A673 (cell line): ENCODE measurements at regions not wholly inside any gene's neighbourhood (a gene's known extent, or its start where the extent isn't known, plus 50 kb on each side); places are given as distances from the start of the nearest gene placed in this dataset.

Experiments used
- BruUV-seq: library from RNA; stranded (reverse); fragments of 400-500 nt; replicated peaks from 2 replicates; lab custom pipeline; 2021; lab: Mats Ljungman, UMichigan
- CTCF ChIA-PET: fragments of 300-600 bp; sonication (Branson Sonifier 250); formaldehyde crosslinking; loops from one replicate; lab custom pipeline; 2022; ENCODE audit warnings: antibody characterized with exemption; lab: Charles Lee
- POLR2A ChIA-PET: fragments of 300-600 bp; sonication (Branson Sonifier 250); formaldehyde crosslinking; loops from one replicate; lab custom pipeline; 2022; ENCODE audit warnings: antibody characterized with exemption; ENCODE audit not compliant: low non-redundant PET; lab: Charles Lee
- DNase-seq: peaks from one replicate; pipeline ENCODE4 v3.0.0-alpha.2; 2015; ENCODE audit warnings: low spot score
- H3K27ac ChIP-seq: fragments of 200-600 bp; sonication (generic); 2 replicates; pipeline ENCODE4 v1.5.1; 2016; ENCODE audit warnings: mixed run types, low read depth, mild to moderate bottlenecking, mixed read lengths, antibody characterized with exemption, low read length; ENCODE audit not compliant: poor library complexity, severe bottlenecking
- H3K27me3 ChIP-seq: fragments of 200-600 bp; sonication (generic); replicated peaks from 2 replicates; pipeline ENCODE4 v1.6.1; 2017; ENCODE audit warnings: mixed run types, low read depth, mild to moderate bottlenecking, mixed read lengths, antibody characterized with exemption, low read length; ENCODE audit not compliant: insufficient read depth, poor library complexity
- H3K36me3 ChIP-seq: fragments of 200-600 bp; sonication (generic); 2 replicates; pipeline ENCODE4 v1.6.1; 2016; ENCODE audit warnings: mixed run types, mild to moderate bottlenecking, mixed read lengths, antibody characterized with exemption, low read length; ENCODE audit not compliant: insufficient read depth, poor library complexity, severe bottlenecking
- H3K4me1 ChIP-seq: fragments of 200-600 bp; sonication (generic); 2 replicates; pipeline ENCODE4 v1.6.1; 2017; ENCODE audit warnings: mixed run types, mild to moderate bottlenecking, mixed read lengths, antibody characterized with exemption, low read length; ENCODE audit not compliant: insufficient read depth, poor library complexity, severe bottlenecking
- H3K4me3 ChIP-seq: fragments of 200-600 bp; sonication (generic); 2 replicates; pipeline ENCODE4 v1.5.1; 2016; ENCODE audit warnings: low read depth, mixed run types, mild to moderate bottlenecking, mixed read lengths, low read length; ENCODE audit not compliant: poor library complexity, severe bottlenecking
- H3K9me3 ChIP-seq: fragments of 200-600 bp; sonication (generic); 2 replicates; pipeline ENCODE4 v1.6.1; 2016; ENCODE audit warnings: mixed run types, low read depth, mild to moderate bottlenecking, mixed read lengths, antibody characterized with exemption, low read length; ENCODE audit not compliant: poor library complexity, severe bottlenecking
- CTCF ChIP-seq: fragments of 300-800, 200-600 bp; sonication (generic); conservative IDR thresholded peaks from 2 replicates; pipeline ENCODE4 v1.5.1; 2017; ENCODE audit warnings: low read depth, mild to moderate bottlenecking, antibody characterized with exemption, low read length, moderate library complexity, mixed read lengths
- EZH2 ChIP-seq: fragments of 200-600 bp; sonication (generic); IDR thresholded peaks from 2 replicates; pipeline ENCODE4 v1.6.1; 2017; ENCODE audit warnings: borderline replicate concordance, low read depth, mild to moderate bottlenecking, mixed read lengths, antibody characterized with exemption, low read length; ENCODE audit not compliant: poor library complexity, severe bottlenecking
- intact Hi-C: fragments of 100-400 bp; cut with micrococcal nuclease; formaldehyde crosslinking; loops from one replicate; pipeline ENCODE4 v1.10.0; 2022; ENCODE audit not compliant: unreplicated experiment

- no peak for TF ChIP-seq CTCF
- no peak for TF ChIP-seq EZH2
- no peak overlapping the region for H3K4me3 ChIP-seq
- H3K9me3 ChIP-seq, result no peaks in the 10 kb centered on the region
- DNase-seq, result no peak
- H3K27ac ChIP-seq, result no peak overlapping the region
- intact Hi-C loops, result no loop called here
- H3K27me3 ChIP-seq, result no peaks in the 10 kb centered on the region
- CTCF ChIA-PET, result no interaction called here
- POLR2A ChIA-PET, result no interaction called here
- no peaks in the 10 kb centered on the region for H3K4me1 ChIP-seq
- no TSS peak for BruUV-seq
- no peaks in the 10 kb centered on the region for H3K36me3 ChIP-seq
Measured at GRCh38 chr3:40915346-40915865, 283.9 kb upstream of the CTNNB1 start.

- no peaks in the 10 kb centered on the region for H3K36me3 ChIP-seq
- POLR2A ChIA-PET, result no interaction called here
- H3K27ac ChIP-seq, result no peak overlapping the region
- DNase-seq, result no peak
- H3K4me3 ChIP-seq, result no peak overlapping the region
- H3K4me1 ChIP-seq, result no peaks in the 10 kb centered on the region
- no peaks in the 10 kb centered on the region for H3K9me3 ChIP-seq
- TF ChIP-seq EZH2 (no peak), CTCF (no peak)
- H3K27me3 ChIP-seq, result no peaks in the 10 kb centered on the region
- intact Hi-C loops, result loop anchor here (10.0 kb wide), 1 partner anchor 335 kb away; no protein-coding TSS in a partner anchor
- CTCF ChIA-PET, result no interaction called here
- no TSS peak for BruUV-seq
Measured at GRCh38 chr3:40920041-40920440, 279.3 kb upstream of the CTNNB1 start.

GRCh38 chr3:40921251-40921650 lies 278.1 kb upstream of the CTNNB1 start:
- H3K36me3 ChIP-seq, result no peaks in the 10 kb centered on the region
- no peaks in the 10 kb centered on the region for H3K4me1 ChIP-seq
- H3K9me3 ChIP-seq, result no peaks in the 10 kb centered on the region
- no peaks in the 10 kb centered on the region for H3K27me3 ChIP-seq
- CTCF ChIA-PET, result no interaction called here
- POLR2A ChIA-PET, result no interaction called here
- DNase-seq, result no peak
- TF ChIP-seq CTCF (no peak), EZH2 (no peak)
- H3K27ac ChIP-seq, result no peak overlapping the region
- H3K4me3 ChIP-seq, result no peak overlapping the region
- BruUV-seq, result no TSS peak
- intact Hi-C loops, result loop anchor here (10.0 kb wide), 1 partner anchor 336 kb away; no protein-coding TSS in a partner anchor
